WTC11 (cell line): ENCODE measurements at regions not wholly inside any gene's neighbourhood (a gene's known extent, or its start where the extent isn't known, plus 50 kb on each side); places are given as distances from the start of the nearest gene placed in this dataset.
"Not testable (repeated sequence)": the region's sequence is repeated elsewhere in the genome, so short reads cannot be mapped to it uniquely, and the experiment has no call there.

Source experiments
- ATAC-seq: fragments of 200-7000 bp; cut with Tn5 transposase; 2 replicates; pipeline ENCODE4 v1.10.0; 2021; ENCODE audit warnings: mild to moderate bottlenecking, moderate library complexity
- CTCF ChIA-PET: fragments of 300-600 bp; sonication (Branson Sonifier 250); formaldehyde crosslinking; loops from one replicate; lab custom pipeline; 2021; ENCODE audit warnings: antibody characterized with exemption; lab: Charles Lee
- POLR2A ChIA-PET: fragments of 350-600 bp; sonication (Branson Sonifier 250); formaldehyde crosslinking; loops from one replicate; lab custom pipeline; 2021; ENCODE audit warnings: antibody characterized with exemption; lab: Charles Lee
- DNase-seq: peaks from one replicate; pipeline ENCODE4 v3.0.0; 2021; ENCODE audit warnings: low spot score
- H3K27ac Mint-ChIP-seq: 2 replicates; pipeline ENCODE4 v1.8.0; 2021; ENCODE audit warnings: mixed read lengths
- H3K27me3 Mint-ChIP-seq: 2 replicates; pipeline ENCODE4 v1.8.0; 2021; ENCODE audit warnings: low read depth, mild to moderate bottlenecking, moderate library complexity, mixed read lengths
- H3K36me3 Mint-ChIP-seq: 2 replicates; pipeline ENCODE4 v1.8.0; 2021; ENCODE audit warnings: mixed read lengths
- H3K4me1 Mint-ChIP-seq: 2 replicates; pipeline ENCODE4 v1.8.0; 2022; ENCODE audit warnings: mixed read lengths
- H3K4me3 Mint-ChIP-seq: 2 replicates; pipeline ENCODE4 v1.8.0; 2021; ENCODE audit warnings: mild to moderate bottlenecking, moderate library complexity, mixed read lengths
- H3K9me3 Mint-ChIP-seq: 2 replicates; pipeline ENCODE4 v1.8.0; 2021; ENCODE audit warnings: mixed read lengths
- ELF4 ChIP-seq: sonication (generic); formaldehyde crosslinking; IDR thresholded peaks from 2 replicates; pipeline ENCODE4 v1.8.1; 2022; ENCODE audit warnings: low read depth, mild to moderate bottlenecking, moderate library complexity, missing genetic modification reagents
- FOXK1 ChIP-seq: sonication (generic); formaldehyde crosslinking; IDR thresholded peaks from 2 replicates; pipeline ENCODE4 v1.8.0; 2022; ENCODE audit warnings: mild to moderate bottlenecking, moderate library complexity, missing genetic modification reagents
- FOXP1 ChIP-seq: sonication (generic); formaldehyde crosslinking; IDR thresholded peaks from 2 replicates; pipeline ENCODE4 v1.8.0; 2022; ENCODE audit warnings: missing genetic modification reagents, mild to moderate bottlenecking, moderate library complexity, borderline replicate concordance
- IRF2 ChIP-seq: sonication (generic); formaldehyde crosslinking; IDR thresholded peaks from 2 replicates; pipeline ENCODE4 v1.8.0; 2022; ENCODE audit warnings: low read depth, missing genetic modification reagents, borderline replicate concordance
- JUN ChIP-seq: sonication (generic); formaldehyde crosslinking; IDR thresholded peaks from 2 replicates; pipeline ENCODE4 v1.8.0; 2023; ENCODE audit warnings: mild to moderate bottlenecking, missing genetic modification reagents
- KAT7 ChIP-seq: sonication (generic); formaldehyde crosslinking; IDR thresholded peaks from 2 replicates; pipeline ENCODE4 v1.8.1; 2023; ENCODE audit warnings: missing genetic modification reagents, mild to moderate bottlenecking, borderline replicate concordance
- MXD4 ChIP-seq: fragments of 250-450 bp; sonication (Bioruptor Pico); IDR thresholded peaks from 2 replicates; pipeline ENCODE4 v1.8.0; 2021; ENCODE audit warnings: mild to moderate bottlenecking, moderate library complexity, borderline replicate concordance
- NFATC4 ChIP-seq: fragments of 250-450 bp; sonication (Bioruptor Pico); IDR thresholded peaks from 2 replicates; pipeline ENCODE4 v1.9.0; 2021; ENCODE audit warnings: mild to moderate bottlenecking
- NFE2L1 ChIP-seq: sonication (generic); formaldehyde crosslinking; IDR thresholded peaks from 2 replicates; pipeline ENCODE4 v1.8.1; 2023; ENCODE audit warnings: missing genetic modification reagents
- NR1H2 ChIP-seq: sonication (generic); formaldehyde crosslinking; IDR thresholded peaks from 2 replicates; pipeline ENCODE4 v1.9.0; 2021; ENCODE audit warnings: mild to moderate bottlenecking, moderate library complexity, missing genetic modification reagents
- SMAD3 ChIP-seq: sonication (generic); formaldehyde crosslinking; IDR thresholded peaks from 2 replicates; pipeline ENCODE4 v1.8.0; 2022; ENCODE audit warnings: missing genetic modification reagents, mild to moderate bottlenecking, borderline replicate concordance
- SP1 ChIP-seq: sonication (generic); formaldehyde crosslinking; conservative IDR thresholded peaks from 2 replicates; pipeline ENCODE4 v1.8.1; 2022; ENCODE audit warnings: missing genetic modification reagents
- ZBTB21 ChIP-seq: sonication (generic); formaldehyde crosslinking; IDR thresholded peaks from 2 replicates; pipeline ENCODE4 v1.8.1; 2023; ENCODE audit warnings: mild to moderate bottlenecking, missing genetic modification reagents, borderline replicate concordance
- ZNF317 ChIP-seq: sonication (generic); formaldehyde crosslinking; IDR thresholded peaks from 2 replicates; pipeline ENCODE4 v1.8.1; 2023; ENCODE audit warnings: low read depth, mild to moderate bottlenecking, moderate library complexity, missing genetic modification reagents, borderline replicate concordance
- ZNF396 ChIP-seq: fragments of 250-450 bp; sonication (Bioruptor Pico); IDR thresholded peaks from 2 replicates; pipeline ENCODE4 v1.8.0; 2021; ENCODE audit warnings: mild to moderate bottlenecking, moderate library complexity, borderline replicate concordance
- ZNF512 ChIP-seq: sonication (generic); formaldehyde crosslinking; IDR thresholded peaks from 2 replicates; pipeline ENCODE4 v1.8.1; 2022; ENCODE audit warnings: missing genetic modification reagents, borderline replicate concordance
- TF ChIP-seq, protein P1 (sequence below): sonication (generic); formaldehyde crosslinking; IDR thresholded peaks from 2 replicates; pipeline ENCODE4 v1.8.1; 2023; ENCODE audit warnings: mild to moderate bottlenecking, missing genetic modification reagents, moderate library complexity
- TF ChIP-seq, protein P2 (sequence below): sonication (generic); formaldehyde crosslinking; conservative IDR thresholded peaks from 2 replicates; pipeline ENCODE4 v1.8.1; 2022; ENCODE audit warnings: mild to moderate bottlenecking, missing genetic modification reagents
- TF ChIP-seq, protein P3 (sequence below): fragments of 250-450 bp; sonication (Bioruptor Pico); IDR thresholded peaks from 2 replicates; pipeline ENCODE4 v1.9.0; 2021; ENCODE audit warnings: mild to moderate bottlenecking
- TF ChIP-seq, protein P4 (sequence below): fragments of 250-450 bp; sonication (Bioruptor Pico); conservative IDR thresholded peaks from 2 replicates; pipeline ENCODE4 v1.9.0; 2021; ENCODE audit warnings: mild to moderate bottlenecking

DNA sequence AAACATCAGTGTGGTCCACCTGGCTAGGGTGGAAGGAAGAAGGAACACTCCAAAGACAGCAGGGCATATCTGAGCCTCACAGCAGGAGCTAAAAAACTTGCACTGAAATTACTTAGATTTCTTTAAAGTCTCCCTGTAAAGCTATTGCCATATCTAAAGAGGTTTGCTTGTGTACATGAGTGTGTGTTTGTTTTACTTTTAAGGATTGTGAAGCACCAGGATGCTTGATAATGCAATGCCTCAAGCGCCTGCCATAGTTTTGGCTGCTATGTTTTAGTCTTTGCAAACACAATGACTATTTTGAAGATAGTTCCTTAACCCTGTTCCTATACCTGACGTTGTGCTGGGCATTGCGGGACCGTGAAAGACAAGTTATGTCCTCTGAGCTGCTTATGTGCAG lies 65.0 kb downstream of the ID4 start:
- Mint-ChIP-seq H3K4me1 (peaks cover 6% of the 10 kb centered on the region), H3K36me3 (no peaks in the 10 kb centered on the region), H3K27me3 (no peaks in the 10 kb centered on the region; the same call in 1 of the 2 replicates), H3K27ac (no peak overlapping the region), H3K9me3 (peaks cover 29% of the 10 kb centered on the region), H3K4me3 (no peak overlapping the region)
- CTCF ChIA-PET: no interaction called here
- ATAC-seq: no peak
- POLR2A ChIA-PET: no interaction called here
- TF ChIP-seq IRF2 (CRISPR knock-in tag) (no peak), KAT7 (CRISPR knock-in tag) (no peak), ZNF317 (CRISPR knock-in tag) (no peak), NFE2L1 (CRISPR knock-in tag) (no peak), NR1H2 (no peak), SMAD3 (CRISPR knock-in tag) (no peak), ZBTB21 (CRISPR knock-in tag) (no peak), ZNF512 (CRISPR knock-in tag) (no peak), NFATC4 (CRISPR knock-in tag) (no peak), MXD4 (no peak), ZNF396 (CRISPR knock-in tag) (no peak), FOXK1 (CRISPR knock-in tag) (no peak), JUN (CRISPR knock-in tag) (no peak), SP1 (CRISPR knock-in tag) (no peak), ELF4 (CRISPR knock-in tag) (no peak), FOXP1 (CRISPR knock-in tag) (no peak)
- TF ChIP-seq, protein P1, sequence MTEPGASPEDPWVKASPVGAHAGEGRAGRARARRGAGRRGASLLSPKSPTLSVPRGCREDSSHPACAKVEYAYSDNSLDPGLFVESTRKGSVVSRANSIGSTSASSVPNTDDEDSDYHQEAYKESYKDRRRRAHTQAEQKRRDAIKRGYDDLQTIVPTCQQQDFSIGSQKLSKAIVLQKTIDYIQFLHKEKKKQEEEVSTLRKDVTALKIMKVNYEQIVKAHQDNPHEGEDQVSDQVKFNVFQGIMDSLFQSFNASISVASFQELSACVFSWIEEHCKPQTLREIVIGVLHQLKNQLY (CRISPR knock-in tag): no peak
- TF ChIP-seq, protein P2, sequence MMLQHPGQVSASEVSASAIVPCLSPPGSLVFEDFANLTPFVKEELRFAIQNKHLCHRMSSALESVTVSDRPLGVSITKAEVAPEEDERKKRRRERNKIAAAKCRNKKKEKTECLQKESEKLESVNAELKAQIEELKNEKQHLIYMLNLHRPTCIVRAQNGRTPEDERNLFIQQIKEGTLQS (CRISPR knock-in tag): no peak
- TF ChIP-seq, protein P3, sequence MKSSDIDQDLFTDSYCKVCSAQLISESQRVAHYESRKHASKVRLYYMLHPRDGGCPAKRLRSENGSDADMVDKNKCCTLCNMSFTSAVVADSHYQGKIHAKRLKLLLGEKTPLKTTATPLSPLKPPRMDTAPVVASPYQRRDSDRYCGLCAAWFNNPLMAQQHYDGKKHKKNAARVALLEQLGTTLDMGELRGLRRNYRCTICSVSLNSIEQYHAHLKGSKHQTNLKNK: no peak
- TF ChIP-seq, protein P4, sequence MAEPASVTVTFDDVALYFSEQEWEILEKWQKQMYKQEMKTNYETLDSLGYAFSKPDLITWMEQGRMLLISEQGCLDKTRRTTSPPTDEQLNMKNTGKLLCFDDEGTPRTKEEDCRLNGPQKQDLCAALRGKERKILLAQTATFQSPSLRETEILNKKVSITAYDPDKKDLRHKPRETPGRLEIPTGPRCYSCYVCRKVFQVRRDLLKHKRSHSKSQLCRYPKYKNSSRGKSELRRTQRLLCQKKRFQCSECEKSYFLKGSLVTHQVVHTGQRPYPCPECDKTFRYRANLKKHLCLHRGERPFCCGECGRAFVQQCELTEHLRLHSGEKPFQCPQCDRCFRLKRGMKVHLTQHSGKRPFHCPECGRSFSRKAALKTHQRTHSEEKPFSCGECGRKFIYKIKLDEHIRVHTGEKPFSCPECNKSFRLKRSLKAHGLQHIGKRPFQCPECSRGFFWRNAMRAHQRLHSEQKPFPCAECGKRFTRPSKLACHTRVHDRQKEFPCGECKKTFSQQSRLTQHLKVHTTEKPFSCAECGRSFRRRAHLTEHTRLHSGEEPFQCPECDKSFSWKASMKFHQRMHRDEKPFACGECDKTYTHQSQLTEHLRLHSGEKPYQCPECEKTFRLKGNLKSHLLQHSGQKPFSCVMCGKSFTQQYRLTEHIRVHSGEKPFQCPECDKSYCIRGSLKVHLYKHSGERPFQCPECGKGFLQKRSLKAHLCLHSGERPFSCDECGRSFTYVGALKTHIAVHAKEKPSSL: no peak
- DNase-seq: no peak

GRCh38 chr6:19904408-19904807 lies 67.2 kb downstream of the ID4 start:
- H3K27me3 Mint-ChIP-seq, H3K36me3 Mint-ChIP-seq, H3K4me3 Mint-ChIP-seq, H3K4me1 Mint-ChIP-seq, H3K27ac Mint-ChIP-seq, ATAC-seq, DNase-seq, POLR2A ChIA-PET: not testable (repeated sequence)
- CTCF ChIA-PET: interaction anchor here (1.0 kb wide), 1 partner anchor 92 kb away, joined by 4 read pairs; no protein-coding TSS in a partner anchor
- H3K9me3 Mint-ChIP-seq: peaks cover 28% of the 10 kb centered on the region
